DND-41 (cell line): ENCODE measurements at regions not wholly inside any gene's neighbourhood (a gene's known extent, or its start where the extent isn't known, plus 50 kb on each side); places are given as distances from the start of the nearest gene placed in this dataset.

Source experiments
- ATAC-seq: fragments of 200-7000 bp; cut with Tn5 transposase; 3 replicates; pipeline ENCODE4 v1.9.1; 2021; ENCODE audit warnings: low read depth; ENCODE audit not compliant: insufficient read depth
- DNase-seq: peaks from one replicate; pipeline ENCODE4 v3.0.0-alpha.2; 2020
- H2AFZ ChIP-seq: 2 replicates; pipeline ENCODE4 v1.6.0; 2012; ENCODE audit warnings: low read depth, low read length
- H3K27ac ChIP-seq: 2 replicates; pipeline ENCODE4 v1.5.1; 2012; ENCODE audit warnings: low read length, inconsistent platforms
- H3K27me3 ChIP-seq: fragments of 200-600 bp; sonication (generic); 2 replicates; pipeline ENCODE4 v1.6.0; 2012; ENCODE audit warnings: low read length, mild to moderate bottlenecking, inconsistent platforms; ENCODE audit not compliant: insufficient read depth, poor library complexity
- H3K36me3 ChIP-seq: 2 replicates; pipeline ENCODE4 v1.5.1; 2012; ENCODE audit warnings: low read length, inconsistent platforms; ENCODE audit not compliant: insufficient read depth
- H3K4me1 ChIP-seq: 2 replicates; pipeline ENCODE4 v1.5.1; 2012; ENCODE audit warnings: mild to moderate bottlenecking, low read length; ENCODE audit not compliant: insufficient read depth
- H3K4me2 ChIP-seq: 2 replicates; pipeline ENCODE4 v1.6.0; 2012; ENCODE audit warnings: mild to moderate bottlenecking, moderate library complexity, low read length, inconsistent platforms; ENCODE audit not compliant: insufficient read depth
- H3K4me3 ChIP-seq, 2 experiments: fragments of 200-600 bp in 1 of 2; shearing (Covaris generic) in 1 of 2; 2 replicates each; pipeline ENCODE4 v1.5.1; 2012 to 2016; ENCODE audit warnings: inconsistent platforms in 2 of 2, low read length in 2 of 2, mild to moderate bottlenecking in 2 of 2, low read depth in 1 of 2, moderate library complexity in 1 of 2
- H3K79me2 ChIP-seq: 2 replicates; pipeline ENCODE4 v1.6.0; 2012; ENCODE audit warnings: low read length, inconsistent platforms; ENCODE audit not compliant: insufficient read depth
- H3K9ac ChIP-seq: 2 replicates; pipeline ENCODE4 v1.6.0; 2012; ENCODE audit warnings: low read depth, mild to moderate bottlenecking, inconsistent platforms, low read length, moderate library complexity
- H3K9me3 ChIP-seq: 2 replicates; pipeline ENCODE4 v1.5.1; 2012; ENCODE audit warnings: low read length, moderate library complexity, mild to moderate bottlenecking, inconsistent platforms; ENCODE audit not compliant: insufficient read depth, severe bottlenecking
- H4K20me1 ChIP-seq: 2 replicates; pipeline ENCODE4 v1.6.0; 2012; ENCODE audit warnings: low read length; ENCODE audit not compliant: insufficient read depth
- EZH2 ChIP-seq: IDR thresholded peaks from 3 replicates; pipeline ENCODE4 v1.6.1; 2012; ENCODE audit warnings: borderline replicate concordance, low read depth, mild to moderate bottlenecking, moderate library complexity, low read length, inconsistent platforms; ENCODE audit not compliant: severe bottlenecking
- TF ChIP-seq, protein P1 (sequence below): IDR thresholded peaks from 2 replicates; pipeline ENCODE4 v1.5.1; 2012; ENCODE audit warnings: borderline replicate concordance, low read length, moderate library complexity, mild to moderate bottlenecking; ENCODE audit not compliant: poor library complexity, severe bottlenecking; ENCODE audit errors: extremely low read depth

DNA sequence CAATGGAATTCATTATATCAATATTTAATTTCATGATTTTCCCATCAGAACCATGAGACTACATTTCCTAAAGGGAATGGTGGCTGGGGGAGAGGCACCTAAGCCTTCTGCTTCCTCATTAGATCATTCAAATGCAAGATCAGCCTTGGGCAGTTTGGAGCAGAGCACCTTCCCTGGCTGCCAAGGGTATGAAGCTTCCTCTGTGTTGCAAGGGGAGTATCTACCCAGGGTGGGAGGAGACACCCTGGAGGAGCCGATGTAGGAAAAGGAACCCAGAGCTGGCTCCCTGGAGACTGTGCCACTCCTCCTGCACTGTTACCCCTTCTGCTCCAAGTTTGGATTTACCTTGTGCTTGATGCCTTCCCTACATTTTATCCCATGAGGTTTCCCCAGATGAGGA, 299.7 kb upstream of the PRDM1 start:
- Histone ChIP-seq H3K79me2 (no peaks in the 10 kb centered on the region), H3K9ac (no peak overlapping the region), H3K4me2 (no peak overlapping the region), H3K9me3 (no peaks in the 10 kb centered on the region), H3K4me1 (peaks cover 13% of the 10 kb centered on the region), H3K27me3 (no peaks in the 10 kb centered on the region), H4K20me1 (no peaks in the 10 kb centered on the region), H3K4me3 (no peak overlapping the region), H2AFZ (no peak overlapping the region), H3K36me3 (no peaks in the 10 kb centered on the region), H3K27ac (no peak overlapping the region)
- no peak for DNase-seq
- TF ChIP-seq, protein P1, sequence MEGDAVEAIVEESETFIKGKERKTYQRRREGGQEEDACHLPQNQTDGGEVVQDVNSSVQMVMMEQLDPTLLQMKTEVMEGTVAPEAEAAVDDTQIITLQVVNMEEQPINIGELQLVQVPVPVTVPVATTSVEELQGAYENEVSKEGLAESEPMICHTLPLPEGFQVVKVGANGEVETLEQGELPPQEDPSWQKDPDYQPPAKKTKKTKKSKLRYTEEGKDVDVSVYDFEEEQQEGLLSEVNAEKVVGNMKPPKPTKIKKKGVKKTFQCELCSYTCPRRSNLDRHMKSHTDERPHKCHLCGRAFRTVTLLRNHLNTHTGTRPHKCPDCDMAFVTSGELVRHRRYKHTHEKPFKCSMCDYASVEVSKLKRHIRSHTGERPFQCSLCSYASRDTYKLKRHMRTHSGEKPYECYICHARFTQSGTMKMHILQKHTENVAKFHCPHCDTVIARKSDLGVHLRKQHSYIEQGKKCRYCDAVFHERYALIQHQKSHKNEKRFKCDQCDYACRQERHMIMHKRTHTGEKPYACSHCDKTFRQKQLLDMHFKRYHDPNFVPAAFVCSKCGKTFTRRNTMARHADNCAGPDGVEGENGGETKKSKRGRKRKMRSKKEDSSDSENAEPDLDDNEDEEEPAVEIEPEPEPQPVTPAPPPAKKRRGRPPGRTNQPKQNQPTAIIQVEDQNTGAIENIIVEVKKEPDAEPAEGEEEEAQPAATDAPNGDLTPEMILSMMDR, result no peak
- TF ChIP-seq EZH2, result no peak
- no peak for ATAC-seq

DNA sequence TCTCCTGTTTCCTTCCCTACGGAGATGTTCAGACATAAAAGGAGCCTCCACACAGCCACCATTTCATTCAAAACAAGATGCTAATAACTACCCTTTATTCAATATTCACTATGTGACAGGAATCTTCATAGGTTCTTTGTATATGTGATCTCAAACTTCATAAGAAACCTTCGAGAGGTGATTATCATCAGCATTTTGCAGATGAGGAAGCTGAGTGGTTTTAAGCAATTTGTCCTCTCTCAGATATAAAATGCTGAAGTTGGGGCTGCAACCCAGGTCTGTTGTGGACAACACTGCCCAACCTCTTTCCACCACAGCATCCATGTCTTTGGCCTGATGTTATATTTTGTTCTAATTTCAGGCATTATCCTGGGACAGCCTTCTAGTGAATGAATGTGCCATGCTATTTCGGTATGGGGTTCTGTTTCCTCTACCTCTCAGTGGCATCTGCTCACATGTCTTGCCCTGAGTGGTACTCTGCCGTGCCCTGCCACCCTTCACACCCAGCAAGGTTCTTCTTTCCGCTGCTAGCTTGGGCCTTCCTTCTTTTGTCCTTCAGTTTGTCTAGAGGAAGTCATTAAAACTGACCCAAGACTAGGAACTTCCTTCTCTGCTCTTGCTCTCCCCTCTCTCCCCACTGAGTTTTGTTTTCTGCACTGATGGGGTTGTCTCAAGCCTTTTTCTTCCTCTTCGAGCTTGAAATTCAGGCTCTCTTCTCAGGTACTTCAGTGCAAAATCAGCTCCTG, 300.9 kb upstream of the PRDM1 start:
- no peak for ATAC-seq
- no peak for DNase-seq
- Histone ChIP-seq H3K4me2 (no peak overlapping the region), H3K27me3 (no peaks in the 10 kb centered on the region), H3K79me2 (no peaks in the 10 kb centered on the region), H3K36me3 (no peaks in the 10 kb centered on the region), H4K20me1 (no peaks in the 10 kb centered on the region), H3K9me3 (no peaks in the 10 kb centered on the region), H3K4me1 (peaks cover 14% of the 10 kb centered on the region), H3K4me3 (no peak overlapping the region), H3K9ac (no peak overlapping the region), H3K27ac (no peak overlapping the region), H2AFZ (no peak overlapping the region)
- TF ChIP-seq, protein P1, result no peak
- no peak for TF ChIP-seq EZH2

DNA sequence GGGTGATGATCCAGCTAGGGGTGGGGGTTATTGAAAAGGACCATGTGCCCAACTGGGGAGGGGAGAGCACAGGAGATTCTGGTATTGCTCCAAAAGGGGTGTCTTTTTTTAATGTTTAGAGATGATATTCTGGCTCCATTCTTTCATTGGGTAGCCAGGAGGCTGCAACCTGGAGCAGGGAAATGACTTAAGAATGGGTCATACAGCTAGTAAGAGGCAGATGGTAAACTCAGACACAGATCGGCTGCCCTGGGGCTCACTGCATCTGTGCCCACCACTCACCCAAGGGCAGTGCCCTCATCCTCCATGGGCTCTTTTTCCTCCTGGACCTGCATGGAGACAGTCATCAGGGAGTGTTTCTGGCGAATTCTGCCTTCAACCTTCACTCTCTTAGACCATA, 302.0 kb upstream of the PRDM1 start:
- H3K36me3 ChIP-seq, result no peaks in the 10 kb centered on the region
- no peak overlapping the region for H3K27ac ChIP-seq
- no peaks in the 10 kb centered on the region for H3K79me2 ChIP-seq
- H3K9ac ChIP-seq, result no peak overlapping the region
- H2AFZ ChIP-seq, result no peak overlapping the region
- H4K20me1 ChIP-seq, result no peaks in the 10 kb centered on the region
- H3K4me3 ChIP-seq, result no peak overlapping the region
- no peak for TF ChIP-seq EZH2
- TF ChIP-seq, protein P1, result no peak
- H3K27me3 ChIP-seq, result no peaks in the 10 kb centered on the region
- no peak for DNase-seq
- H3K4me1 ChIP-seq, result peaks cover 18% of the 10 kb centered on the region
- no peak overlapping the region for H3K4me2 ChIP-seq
- no peaks in the 10 kb centered on the region for H3K9me3 ChIP-seq
- ATAC-seq, result no peak
